ENCODE measurements at regions not wholly inside any gene's neighbourhood (a gene's known extent, or its start where the extent isn't known, plus 50 kb on each side); places are given as distances from the start of the nearest gene placed in this dataset.

DNA sequence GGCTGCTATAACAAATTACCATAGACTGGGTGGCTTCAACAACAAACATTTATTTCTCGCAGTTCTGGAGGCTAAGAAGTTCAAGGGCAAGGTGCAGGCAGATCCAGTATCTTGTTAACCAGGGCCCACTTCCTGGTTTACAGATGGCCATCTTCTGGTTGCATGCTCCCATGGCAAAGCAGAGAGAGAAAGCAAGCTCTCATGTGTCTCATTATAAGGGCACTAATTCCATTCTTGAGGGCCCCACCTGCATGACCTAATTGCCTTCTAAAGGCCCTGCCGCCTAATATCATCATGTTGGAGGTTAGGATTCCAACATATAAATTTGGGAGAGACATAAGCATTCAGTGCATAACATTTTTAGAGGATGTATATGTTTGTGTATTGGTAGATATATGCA lies 280.1 kb upstream of the TMPO start:
- TF ChIP-seq, protein P1, sequence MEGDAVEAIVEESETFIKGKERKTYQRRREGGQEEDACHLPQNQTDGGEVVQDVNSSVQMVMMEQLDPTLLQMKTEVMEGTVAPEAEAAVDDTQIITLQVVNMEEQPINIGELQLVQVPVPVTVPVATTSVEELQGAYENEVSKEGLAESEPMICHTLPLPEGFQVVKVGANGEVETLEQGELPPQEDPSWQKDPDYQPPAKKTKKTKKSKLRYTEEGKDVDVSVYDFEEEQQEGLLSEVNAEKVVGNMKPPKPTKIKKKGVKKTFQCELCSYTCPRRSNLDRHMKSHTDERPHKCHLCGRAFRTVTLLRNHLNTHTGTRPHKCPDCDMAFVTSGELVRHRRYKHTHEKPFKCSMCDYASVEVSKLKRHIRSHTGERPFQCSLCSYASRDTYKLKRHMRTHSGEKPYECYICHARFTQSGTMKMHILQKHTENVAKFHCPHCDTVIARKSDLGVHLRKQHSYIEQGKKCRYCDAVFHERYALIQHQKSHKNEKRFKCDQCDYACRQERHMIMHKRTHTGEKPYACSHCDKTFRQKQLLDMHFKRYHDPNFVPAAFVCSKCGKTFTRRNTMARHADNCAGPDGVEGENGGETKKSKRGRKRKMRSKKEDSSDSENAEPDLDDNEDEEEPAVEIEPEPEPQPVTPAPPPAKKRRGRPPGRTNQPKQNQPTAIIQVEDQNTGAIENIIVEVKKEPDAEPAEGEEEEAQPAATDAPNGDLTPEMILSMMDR (IDR thresholded peaks at IDR 0.05): no peak
- no peak for TF ChIP-seq POLR2A (IDR thresholded peaks at IDR 0.05)

Data from Peyer's patch (tissue), 4 donors.